ENCODE measurements at regions not wholly inside any gene's neighbourhood (a gene's known extent, or its start where the extent isn't known, plus 50 kb on each side); places are given as distances from the start of the nearest gene placed in this dataset.

DNA sequence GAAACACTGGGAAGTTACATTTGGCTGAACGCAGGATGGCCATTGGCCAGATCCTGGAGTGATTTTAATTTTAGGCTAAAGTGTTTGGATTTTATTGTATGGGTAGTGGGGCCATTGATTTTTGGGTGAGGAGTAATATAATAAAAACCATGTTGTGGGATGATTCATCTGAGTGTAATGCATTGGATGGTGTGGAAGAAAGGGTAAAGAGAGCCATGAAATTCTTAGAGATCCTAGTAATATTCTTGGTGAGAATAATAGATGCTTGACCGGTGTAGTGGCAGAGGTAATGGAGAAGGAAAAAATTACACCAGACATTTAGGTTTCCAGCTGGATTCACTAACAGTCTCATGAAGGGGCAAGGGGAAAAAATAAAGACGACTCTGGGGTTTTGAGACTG is 158.1 kb downstream of the NPR3 start:
- TF ChIP-seq, protein P1, sequence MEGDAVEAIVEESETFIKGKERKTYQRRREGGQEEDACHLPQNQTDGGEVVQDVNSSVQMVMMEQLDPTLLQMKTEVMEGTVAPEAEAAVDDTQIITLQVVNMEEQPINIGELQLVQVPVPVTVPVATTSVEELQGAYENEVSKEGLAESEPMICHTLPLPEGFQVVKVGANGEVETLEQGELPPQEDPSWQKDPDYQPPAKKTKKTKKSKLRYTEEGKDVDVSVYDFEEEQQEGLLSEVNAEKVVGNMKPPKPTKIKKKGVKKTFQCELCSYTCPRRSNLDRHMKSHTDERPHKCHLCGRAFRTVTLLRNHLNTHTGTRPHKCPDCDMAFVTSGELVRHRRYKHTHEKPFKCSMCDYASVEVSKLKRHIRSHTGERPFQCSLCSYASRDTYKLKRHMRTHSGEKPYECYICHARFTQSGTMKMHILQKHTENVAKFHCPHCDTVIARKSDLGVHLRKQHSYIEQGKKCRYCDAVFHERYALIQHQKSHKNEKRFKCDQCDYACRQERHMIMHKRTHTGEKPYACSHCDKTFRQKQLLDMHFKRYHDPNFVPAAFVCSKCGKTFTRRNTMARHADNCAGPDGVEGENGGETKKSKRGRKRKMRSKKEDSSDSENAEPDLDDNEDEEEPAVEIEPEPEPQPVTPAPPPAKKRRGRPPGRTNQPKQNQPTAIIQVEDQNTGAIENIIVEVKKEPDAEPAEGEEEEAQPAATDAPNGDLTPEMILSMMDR (conservative IDR thresholded peaks at IDR 0.05 in 1 of 2, IDR thresholded peaks at IDR 0.05 in 1 of 2; ENCODE audit: extremely low read depth in 1 of 2, insufficient read depth in 1 of 2, low read depth in 1 of 2, low read length in 2 of 2) = no peak
- TF ChIP-seq EZH2 (IDR thresholded peaks at IDR 0.05; ENCODE audit: borderline replicate concordance, low read length) = no peak
